GM19397 (cell line): ENCODE measurements at regions not wholly inside any gene's neighbourhood (a gene's known extent, or its start where the extent isn't known, plus 50 kb on each side); places are given as distances from the start of the nearest gene placed in this dataset.

ENCODE experiments used
- ATAC-seq: cut with Tn5 transposase; IDR thresholded peaks from one replicate; pipeline ENCODE4 v1.9.1; 2021; ENCODE audit warnings: mild to moderate bottlenecking, moderate library complexity; ENCODE audit not compliant: unreplicated experiment

DNA sequence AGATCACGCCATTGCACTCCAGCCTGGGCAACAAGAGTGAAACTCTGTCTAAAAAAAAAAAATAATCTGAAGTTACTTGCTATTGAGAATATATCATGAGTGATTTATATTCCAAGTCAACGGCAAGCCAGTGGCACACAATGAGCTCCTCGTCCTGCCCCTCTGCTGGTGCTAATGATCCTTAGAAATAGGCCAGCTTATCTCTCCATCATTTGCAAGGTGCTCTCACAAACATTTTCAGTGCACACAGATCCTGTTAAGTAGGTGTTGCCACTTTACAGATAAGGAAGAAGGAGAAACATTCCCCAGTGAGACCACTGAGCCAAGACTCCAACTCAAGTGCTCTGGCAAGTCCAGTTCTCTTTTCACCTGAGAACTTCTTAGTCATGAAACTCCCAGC is 91.3 kb upstream of the GPR45 start:
- no peak for ATAC-seq

DNA sequence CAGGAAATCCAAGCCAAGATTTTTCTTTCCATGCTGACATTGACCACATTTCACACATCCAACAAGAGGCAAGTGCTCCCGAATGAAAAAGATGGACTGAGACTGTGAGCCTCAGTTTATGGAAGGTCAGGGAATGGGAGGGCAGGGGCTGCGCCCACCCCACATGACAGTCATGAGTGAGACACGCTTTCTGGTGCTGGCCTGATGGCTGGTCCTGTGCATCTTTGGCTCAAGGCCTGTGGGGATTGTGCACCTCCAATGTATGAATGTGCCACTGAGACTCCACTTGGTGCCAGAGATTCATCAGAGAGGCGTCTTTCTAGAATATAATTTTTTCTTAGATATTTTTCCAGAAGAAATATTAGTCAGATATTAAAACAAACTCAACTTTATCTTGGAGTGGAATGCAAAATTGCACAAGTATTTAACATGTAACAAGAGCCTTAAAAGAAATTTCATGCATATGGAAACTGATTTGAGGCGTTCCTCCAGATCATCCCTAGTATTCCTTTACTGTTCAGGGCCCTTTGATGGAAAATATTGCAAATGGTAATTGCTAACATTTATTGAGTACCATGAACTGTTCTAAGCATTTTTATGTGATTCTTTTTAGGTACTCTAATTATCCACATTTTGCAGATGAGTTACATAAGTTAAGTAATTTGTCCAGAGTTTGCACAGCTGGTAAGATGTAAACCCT is 87.3 kb upstream of the GPR45 start:
- ATAC-seq, result no peak

GRCh38 chr2:105156166-105156565 is 85.4 kb upstream of the GPR45 start:
- no peak for ATAC-seq

GRCh38 chr2:105158002-105158401 is 83.5 kb upstream of the GPR45 start:
- ATAC-seq, result no peak

DNA sequence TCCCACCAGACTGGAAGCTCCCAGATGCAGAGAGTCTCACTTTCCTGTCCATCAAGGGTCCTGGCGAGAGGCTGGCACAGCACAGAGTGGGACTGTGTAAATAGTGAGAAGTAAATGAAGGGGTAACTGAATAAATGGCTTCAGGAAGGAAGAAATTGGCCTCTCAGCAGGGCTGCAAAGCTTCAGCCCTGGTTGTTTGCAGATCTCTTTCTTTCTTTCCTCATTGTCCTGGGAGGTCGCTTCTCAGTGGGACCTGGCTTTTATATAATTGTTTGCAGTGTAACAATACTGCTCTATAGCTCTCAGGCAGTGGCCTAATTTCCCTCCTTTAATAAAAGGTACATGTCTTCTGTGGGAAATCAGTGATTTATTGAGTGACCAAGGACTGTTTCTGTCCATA is 74.9 kb upstream of the GPR45 start:
- no peak for ATAC-seq

DNA sequence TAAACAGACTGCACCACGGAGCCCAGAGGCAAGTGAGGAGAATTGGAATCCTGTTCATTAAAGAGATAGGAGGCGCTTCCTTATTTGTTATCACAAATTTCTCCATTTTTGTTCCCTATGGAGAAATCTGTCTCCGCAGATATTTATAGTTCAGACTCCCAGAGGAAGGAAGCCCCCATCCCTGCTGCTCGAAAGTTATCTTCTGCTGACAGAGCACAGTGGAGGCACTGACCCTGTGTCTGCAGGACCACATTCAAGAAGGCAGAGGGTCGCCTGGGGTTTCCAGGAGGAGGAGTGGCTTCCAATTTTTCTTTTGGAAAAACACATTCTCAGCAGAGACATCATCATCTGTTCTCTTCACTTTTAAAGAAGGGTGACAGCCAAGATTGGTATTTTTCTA is 73.0 kb upstream of the GPR45 start:
- no peak for ATAC-seq

GRCh38 chr2:105175231-105175630 is 66.3 kb upstream of the GPR45 start:
- no peak for ATAC-seq

DNA sequence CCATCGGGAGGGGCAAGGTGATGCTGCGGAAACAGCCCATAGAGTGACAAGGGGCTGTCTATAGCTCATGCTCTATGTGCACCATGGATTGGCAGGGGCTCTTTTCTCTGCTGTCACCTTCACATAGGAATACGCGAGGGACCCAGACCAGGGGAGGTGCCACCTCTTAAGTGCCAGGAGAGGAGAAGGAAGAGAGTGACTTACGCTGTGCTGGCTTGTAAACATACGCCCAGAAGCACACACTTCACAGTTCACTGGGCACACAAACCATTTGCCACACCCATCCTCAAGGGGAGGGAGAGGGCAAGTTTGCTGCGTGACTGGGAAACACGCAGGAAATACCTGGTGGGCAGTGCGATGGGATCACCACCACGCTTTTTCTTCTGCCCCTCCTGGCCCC is 65.1 kb upstream of the GPR45 start:
- ATAC-seq, result no peak

GRCh38 chr2:105177008-105177407 is 64.5 kb upstream of the GPR45 start:
- no peak for ATAC-seq

DNA sequence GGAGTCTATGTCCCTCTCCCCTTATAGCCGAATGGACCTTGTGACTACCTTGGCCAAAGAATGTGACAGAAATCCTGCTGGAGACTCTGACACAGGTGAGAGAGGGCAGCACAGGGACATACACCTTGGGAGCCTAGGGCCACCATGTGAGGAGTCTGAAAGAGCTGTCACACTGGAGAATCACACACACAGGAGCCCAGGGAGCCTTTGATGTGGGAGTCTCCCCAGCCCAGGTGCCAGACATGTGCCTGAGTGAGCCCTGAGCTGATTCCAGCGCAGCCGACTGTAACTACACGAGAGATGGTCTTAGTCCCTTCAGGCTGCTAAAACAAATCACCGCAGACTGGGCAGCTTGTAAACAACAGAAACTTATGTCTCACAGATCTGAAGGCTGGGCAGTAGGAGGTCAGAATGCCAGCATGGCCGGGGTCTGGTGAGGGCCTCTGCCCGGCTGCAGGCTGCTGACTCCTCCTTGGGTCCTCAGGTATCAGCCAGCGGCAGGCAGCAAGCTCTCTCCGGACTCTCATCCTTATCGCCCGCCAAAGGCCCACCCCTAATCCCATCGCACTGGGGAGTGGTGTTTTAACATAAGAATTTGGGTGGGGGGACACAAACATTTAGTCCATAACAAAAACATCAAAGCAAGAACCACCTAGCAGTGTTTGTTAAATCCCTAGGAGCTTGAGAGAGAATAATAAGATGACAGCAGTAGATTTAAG is 63.8 kb upstream of the GPR45 start:
- ATAC-seq, result no peak

GRCh38 chr2:105179469-105180372 is 61.8 kb upstream of the GPR45 start:
- no peak for ATAC-seq

- no peak for ATAC-seq
Observed at GRCh38 chr2:105180491-105180972, 61.0 kb upstream of the GPR45 start.

GRCh38 chr2:105181282-105181681 is 60.3 kb upstream of the GPR45 start:
- no peak for ATAC-seq

DNA sequence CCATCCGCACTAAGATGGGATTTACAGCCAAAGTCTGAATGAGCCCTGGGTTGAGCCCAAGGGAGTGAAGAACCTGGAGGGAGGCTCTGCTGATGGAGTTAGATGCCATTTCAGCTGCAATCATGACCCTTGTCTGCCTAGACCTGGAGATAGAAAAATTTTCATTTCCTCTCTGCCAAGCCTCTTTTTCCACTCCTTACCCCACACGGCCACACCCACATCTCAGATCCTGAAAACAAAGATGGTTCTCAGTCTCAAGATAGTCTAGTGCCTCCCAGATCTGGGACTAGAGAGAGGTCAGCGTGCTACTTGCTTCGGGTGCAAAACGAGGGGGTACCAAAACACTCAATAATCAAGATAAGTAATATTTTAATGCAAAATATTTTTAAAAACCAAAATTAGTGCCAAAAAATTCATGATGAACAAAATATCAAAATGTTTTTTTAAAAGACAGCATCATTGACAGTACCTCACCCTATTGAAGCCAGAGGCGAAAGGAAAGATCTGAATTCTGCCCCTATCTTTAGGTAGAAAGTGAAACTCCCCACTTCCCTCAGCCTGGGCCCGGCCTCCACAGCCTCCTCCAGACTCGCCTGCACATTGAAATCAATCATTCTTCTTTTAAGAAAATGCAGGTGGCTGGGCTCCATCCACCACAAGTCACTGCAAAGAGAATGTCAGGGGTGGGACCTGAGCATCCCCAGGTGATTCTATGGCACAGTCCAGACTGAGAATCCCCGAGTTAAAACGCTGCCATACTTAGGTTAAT is 57.8 kb upstream of the GPR45 start:
- peak; percentile 52 for ATAC-seq

DNA sequence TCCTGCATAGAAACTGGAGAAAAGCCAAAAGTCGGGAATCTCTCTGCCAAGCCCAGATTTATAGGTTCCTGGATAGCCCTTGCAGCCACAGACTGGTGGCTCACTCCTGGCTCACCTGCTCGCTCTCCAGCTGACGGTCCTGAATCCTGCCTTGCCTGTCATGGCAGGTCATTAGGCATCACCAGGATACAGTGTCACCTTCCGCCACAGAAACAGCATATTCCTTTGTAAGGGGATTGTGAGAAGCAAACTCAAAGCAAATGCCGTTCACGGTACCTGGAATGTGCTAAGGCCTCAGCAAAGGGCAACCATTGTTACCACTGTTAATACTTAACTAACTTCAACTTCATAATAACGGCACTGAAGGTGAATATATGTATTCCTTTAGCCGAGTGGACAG is 57.1 kb upstream of the GPR45 start:
- no peak for ATAC-seq

DNA sequence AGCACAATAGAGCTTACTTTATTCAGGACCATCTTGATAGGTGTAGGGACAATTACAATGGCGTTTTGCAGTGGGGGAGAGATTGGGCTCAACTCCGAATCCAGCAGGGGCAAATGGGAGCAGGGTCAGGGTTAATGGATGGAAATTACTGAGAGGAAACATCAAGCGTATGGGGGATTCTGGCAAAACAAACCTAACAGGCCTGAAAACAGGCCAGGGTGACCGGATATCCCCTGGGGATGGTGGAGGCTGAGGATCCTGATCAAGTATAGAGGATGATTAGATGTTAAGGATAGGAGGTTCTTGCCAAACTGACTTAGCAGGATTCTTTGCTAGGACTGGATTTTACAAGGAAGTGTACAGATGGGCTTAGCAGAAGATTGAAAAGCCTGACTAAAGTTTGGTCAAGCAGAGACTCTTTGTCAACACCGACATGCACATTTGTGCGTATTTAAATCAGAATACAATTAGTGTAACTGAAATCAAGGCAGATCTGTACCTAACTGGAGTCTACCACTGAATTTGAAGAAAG is 54.5 kb upstream of the GPR45 start:
- ATAC-seq, result no peak

DNA sequence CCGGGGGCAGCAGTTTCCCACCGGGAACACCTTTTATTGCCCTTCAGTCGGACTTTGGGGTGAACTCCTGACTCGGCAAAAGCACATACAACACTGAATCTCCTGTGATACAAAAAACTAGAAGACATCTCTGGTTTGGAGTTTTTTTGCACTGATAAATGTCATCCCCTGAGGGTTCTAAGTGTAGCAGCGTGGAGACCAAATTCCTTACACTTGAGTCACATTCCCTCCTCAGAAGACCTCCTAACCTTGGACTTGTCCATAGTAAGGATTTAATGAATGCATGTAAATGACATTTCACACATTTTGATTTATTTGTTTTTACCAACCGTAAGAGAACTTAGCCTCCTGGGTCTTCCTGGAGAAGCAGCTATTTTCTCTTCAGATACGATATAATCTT is 54.0 kb upstream of the GPR45 start:
- ATAC-seq, result no peak

DNA sequence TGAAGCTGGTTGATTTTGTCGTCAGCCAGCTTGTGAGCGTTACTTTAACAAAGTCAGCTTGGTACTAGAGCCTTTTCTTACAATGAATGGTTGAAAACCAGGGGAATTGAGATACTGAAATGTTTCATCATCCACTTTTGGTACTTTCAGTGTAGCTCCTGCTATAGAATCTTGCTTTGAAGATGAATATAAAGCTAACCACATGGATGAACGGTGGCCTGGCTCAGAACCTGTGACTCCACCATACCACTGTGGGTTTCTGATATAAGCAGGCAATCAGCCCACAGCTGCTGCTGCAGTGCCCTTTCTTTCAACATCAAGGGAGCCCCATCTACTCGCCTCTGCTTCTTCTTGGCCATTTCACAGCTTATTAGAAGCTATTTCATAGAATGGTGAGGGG is 53.2 kb upstream of the GPR45 start:
- no peak for ATAC-seq
